Right renal cortex interstitium (tissue), 3 donors: ENCODE measurements at regions not wholly inside any gene's neighbourhood (a gene's known extent, or its start where the extent isn't known, plus 50 kb on each side); places are given as distances from the start of the nearest gene placed in this dataset.

Source experiments
- DNase-seq, 3 donors: peaks; one replicate each; pipeline ENCODE4 v3.0.0-alpha.2; 2013; ENCODE audit warnings: low read depth in 3 of 3, low spot score in 2 of 3

DNA sequence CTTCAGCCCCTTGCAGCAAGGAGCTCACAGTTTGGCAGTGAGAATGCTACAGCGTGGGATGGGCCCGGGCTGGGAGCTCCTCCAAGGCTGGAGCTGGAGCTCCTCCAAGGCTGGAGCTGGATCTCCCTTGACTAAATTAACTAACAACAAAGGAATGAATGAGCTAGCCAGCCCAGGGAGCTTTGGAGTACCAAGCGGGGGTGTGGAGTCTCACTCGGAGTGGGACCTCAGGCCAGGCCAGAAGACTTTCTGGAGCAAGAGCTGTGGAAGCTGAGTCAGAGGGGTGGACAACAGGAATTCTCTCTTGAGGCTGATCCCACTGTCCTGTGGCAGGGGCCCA, 244.7 kb upstream of the HS6ST1 start:
- no peak for DNase-seq

DNA sequence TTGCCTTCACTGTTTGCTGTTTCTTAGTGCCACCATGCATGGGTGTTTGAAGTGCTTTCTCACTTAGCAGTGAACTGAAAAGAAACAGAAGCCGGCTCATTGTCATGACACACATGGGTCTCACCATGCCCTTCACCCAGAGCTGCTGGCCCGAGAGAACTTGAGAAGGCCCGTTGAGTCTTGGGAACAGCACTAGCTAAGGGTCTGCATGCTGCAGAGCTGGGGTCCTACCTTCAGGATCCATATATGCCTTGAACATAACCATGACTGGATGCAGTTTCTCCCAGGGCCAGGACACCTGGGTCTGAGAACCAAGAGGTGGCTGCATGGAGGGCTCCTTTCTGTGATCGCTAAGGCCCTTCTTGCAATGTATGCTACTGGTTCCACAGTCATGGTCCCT, 245.5 kb upstream of the HS6ST1 start:
- DNase-seq = no peak

DNA sequence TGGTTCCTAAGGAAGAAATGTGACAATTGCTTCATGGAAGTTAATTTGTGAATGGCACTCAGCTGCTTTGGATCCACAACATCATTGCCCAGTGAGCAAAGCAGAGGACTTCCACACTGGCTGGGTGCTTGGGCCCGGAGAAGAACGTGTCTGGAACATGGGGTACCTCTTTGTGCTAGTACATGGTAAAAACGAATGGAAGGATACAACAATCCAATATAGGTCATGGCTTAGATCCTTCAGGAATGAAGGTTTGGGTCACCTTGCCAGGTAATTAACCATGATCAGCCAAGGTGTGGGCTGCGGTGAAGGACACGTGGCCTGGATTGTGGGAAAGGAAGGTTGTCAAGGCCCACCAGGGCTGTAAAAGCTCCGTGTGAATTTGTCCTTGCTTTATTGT, 245.9 kb upstream of the HS6ST1 start:
- DNase-seq = no peak

DNA sequence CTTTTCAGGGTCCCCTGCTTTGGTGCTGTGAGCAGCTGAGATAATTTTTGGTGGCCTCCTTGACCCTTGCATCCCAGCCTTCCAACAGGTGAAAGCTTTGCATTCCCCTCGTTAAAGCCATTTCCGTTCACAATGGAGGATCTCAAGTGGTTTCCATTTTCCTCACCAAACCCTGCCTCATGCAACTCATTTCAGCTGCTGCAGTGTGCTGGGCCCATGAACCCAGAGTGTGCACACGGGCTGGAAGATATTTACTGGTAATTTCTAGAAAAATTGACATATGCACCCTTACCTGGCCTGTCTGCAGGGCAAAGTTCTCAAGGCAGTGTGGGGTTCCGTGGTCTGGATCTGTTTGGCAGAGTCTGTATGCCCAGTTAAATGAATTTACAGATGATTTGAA, 246.8 kb upstream of the HS6ST1 start:
- DNase-seq = no peak

DNA sequence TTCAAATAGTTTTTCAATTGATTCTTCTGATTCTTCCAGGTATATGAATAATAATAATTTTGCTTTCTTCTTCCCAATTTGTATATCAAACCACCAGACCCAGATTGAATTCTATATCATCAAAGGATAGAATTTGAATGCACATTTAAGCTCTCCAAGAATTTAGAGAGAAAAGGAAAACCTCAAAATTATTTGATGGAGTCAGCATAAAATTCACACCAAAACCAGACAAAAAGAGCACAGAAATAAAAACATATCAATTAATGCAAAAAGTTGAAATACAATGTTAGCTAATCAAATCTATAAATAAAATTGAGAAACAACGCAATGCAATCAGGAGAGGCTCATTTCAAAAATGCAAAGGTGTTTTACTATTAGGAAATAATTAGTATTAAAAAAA, 248.0 kb upstream of the HS6ST1 start:
- DNase-seq = no peak

DNA sequence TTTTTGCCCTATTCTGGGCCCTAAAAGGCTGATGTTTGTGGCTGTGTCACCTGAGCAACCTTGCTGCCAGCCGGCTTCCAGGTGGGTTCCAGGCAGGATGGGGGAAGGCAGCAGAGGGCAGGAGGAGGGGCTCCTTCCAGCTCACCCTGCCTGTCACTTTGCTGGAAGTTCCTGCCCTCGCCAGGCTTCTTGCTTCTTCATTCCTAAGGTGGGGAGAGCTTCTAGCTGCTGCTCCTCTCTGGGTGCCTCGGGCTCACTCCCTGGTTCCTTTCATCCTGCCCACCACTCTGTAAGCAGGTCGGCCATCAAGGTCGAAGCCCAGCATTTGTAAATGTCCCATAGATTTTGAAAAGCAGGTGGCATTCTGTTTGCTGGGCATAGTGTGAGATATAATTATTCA, 249.4 kb upstream of the HS6ST1 start:
- no peak for DNase-seq

DNA sequence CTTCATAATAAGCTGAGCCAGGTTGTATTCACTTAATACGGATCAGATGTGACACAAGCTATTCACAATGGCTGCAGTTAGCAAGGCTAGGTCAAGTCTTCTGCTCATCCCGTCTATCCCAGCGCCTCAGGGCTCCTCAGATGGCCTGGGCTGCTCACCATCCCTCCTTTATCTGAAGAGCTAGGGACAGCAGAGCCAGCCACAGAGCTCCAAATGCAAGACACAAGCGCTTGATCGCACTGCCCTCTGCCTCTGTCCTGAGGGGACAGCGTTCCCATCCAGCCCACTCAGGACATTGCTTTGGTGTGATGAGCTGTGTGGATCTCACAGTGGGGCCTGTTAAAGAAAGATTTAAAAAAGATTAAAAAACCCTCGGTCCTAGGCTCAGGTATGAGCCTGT, 254.4 kb upstream of the HS6ST1 start:
- DNase-seq = no peak

DNA sequence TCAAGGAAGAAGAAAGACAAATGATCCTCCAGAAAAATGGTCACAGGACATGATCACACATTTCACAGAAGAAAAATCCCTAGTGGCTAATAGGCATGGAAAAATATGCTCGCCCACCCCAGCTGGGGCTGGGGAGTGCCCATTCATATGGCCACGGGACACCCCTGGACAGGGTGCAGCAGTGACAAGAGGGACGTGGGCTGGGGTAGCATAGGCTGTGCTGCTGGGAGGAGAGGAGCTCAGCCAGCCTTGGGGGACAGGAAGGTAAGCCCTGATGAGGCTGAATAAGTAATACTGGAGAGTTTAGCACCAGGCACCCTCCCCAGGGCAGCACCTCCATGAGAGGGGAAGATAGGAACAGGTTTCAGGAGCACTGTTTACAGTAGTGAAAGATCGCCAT, 254.9 kb upstream of the HS6ST1 start:
- no peak for DNase-seq

DNA sequence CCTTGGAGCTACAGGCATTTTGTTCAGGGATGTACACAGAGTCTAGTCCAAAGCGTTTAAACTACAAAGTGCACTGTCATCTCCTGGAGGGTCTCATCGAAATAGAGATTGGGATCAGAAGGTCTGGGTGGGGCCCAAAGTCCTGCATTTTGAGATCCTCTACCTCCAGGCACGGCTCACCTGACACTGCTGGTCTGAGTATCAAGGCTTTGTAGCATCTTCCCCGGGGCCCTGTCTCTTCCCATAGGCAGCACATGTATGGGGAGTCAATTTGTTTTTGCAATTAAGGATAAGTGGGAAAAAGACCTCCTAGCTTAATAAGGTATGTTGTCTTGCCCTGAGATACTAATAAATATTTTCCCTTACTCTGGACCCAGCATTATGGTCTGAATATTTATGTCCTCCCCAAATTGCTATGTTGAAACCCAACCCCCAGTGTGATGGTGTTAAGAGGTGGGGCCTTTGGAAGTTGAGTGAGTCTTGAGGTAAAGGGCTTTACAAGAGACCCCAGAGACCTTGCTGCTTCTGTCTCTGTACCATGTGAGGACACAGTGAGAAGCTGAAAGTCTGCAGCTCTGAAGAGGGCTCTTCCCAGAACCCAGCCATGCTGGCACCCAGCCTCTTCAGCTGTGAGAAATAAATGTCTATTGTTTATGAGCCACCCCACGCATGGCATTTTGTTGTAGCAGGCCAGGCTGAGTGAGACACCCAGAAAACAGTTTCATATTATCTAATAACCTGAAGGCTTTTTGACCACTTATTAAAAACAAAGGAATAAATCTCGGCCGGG, 258.7 kb upstream of the HS6ST1 start:
- no peak for DNase-seq

DNA sequence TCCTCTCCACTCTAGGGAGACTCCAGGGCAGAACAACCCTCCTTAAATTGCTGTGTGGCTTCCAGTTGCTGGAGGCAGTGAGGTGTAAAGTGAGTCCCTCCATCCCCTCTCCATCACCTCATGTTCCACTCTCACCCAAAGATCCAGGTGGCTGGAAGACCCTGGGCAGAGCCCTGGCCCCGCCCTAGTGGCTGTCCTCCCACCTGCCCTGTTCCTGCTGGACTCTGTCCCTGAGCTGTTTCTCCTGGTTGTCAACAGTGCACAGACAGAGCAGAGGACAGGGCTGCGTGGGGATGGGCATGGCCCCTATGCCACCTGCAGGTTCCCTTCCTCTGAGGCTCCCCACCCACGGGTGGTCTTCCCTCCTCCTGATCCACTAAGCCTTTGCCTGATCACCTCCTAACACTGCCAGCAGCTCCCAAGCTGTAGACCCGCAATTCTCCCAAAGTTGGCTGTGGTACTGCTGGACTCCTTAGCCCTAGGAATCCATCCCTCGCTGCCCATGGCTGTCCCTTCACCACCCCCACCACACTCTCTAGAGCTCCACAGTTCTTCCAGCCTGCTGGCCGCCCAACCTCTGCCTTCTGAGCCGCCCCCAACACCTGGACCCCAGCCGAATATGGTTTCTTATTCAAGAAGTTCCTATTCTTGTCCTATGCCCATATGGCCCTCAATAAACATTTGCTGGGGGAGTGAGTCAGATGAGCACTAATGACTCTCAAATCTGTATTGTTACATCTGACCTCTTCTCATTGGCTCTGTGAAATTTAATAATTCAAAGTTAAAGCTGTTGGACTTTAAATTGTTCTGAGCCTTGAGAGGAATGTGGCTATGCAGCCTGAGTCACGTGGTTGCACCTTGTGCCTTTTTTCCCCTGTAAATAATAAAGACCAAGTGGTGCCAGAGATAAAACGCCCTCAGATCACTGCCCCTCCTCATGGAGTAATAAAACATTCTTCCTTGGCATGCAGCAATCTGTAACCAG, 260.0 kb upstream of the HS6ST1 start:
- no peak for DNase-seq

DNA sequence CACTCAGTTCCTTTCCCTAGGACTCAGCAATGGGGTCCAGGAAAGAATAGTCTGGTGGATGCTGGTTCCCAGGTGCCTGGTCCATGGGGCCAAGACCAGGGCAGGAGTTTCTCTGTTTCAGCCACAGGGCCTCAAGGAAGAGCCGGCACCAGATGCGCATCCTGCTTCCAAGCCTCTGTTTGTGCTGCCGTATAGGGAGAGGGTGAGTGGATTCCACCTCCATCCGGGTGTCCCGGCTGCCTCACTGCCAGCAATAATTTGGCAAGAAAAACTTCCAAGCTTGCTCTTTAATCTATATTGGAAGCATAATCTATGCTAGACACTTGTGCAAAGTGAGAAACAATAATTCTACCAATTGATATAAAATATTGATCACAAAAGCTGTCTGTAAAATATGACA, 261.2 kb upstream of the HS6ST1 start:
- no peak for DNase-seq

DNA sequence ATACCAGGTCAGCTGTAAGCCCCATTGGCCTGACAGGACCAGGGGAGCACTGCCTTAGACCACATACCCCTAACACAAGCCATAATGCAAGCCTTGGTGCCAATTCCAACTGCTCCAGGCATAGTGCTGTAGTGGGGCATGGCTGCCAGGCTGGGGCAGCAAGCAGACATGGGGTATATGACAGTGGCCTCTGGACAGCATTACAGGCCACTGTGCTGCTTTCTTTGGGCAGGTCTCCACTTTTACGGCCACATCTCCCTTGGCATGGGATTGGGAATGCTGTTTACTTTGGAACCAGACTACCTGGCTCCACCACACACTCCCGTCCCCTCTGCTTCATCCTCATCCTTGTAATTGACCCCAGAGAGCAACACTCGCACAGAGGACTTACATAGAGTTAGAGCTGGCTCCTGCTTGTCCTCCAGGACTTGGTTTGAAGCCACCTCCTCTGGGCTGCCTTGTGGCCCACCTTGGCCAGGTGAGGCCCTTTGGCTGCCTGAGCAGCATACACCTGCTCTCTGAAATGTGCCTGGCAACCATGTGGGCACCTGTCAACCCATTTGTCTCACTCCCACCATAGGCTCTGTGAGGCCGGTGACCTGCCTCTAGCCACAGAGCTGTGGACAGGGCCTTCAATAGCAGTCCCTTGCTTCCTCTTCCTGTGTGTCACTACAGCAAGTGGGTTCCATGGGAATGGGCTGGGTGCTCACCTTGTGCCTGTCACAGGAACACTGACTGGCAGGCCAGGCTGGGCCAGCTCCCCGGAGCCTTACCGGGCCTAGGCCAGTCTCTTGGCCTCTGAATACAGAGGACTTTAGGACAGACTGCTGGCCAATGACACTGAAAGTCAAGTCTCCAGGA, 262.6 kb upstream of the HS6ST1 start:
- DNase-seq = no peak

DNA sequence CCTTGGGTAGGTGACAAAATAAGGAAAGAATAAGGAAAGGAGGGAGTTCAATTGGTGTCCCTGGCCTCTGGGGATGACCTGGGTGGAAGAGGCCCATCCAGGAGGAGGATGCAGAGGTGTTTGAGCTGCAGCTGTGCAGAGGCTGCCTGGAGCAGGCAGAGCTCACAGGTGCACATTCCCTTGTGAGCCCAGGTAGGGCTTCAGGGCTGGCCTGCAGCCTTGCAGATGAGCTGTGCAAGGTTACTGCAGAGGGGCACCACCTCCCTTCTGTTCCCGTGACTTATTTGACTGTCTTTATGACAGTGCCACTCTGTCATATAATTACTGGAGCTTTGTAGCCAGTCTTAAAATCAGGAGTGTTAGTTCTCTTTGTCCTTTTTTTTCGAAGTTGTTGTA, 263.2 kb upstream of the HS6ST1 start:
- DNase-seq = no peak

DNA sequence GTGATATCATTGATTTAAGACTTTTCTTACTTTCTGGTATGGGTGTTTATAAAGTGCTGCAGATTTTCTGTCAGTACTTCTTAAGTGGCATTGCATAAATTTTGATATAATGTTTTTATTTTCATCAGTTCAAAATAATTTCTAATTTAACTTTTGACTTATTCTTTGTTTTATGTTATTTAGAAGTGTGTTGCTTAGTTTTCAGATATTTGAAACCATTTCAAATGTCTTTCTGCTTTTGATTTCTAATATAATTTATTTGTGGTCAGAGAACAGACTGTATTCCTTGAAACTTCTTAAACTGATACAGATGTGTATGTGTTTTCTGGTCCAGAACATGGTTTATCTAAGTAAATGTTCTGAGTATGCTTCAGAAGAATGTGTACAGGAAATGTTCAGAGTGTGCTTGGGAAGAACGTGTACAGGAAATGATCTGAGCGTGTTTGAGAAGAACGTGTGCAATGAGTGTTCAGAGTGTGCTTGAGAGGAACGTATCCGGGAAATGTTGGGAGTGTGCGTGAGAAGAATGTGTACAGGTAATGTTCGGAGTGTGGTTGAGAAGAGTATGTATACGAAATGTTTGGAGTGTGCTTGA, 265.7 kb upstream of the HS6ST1 start:
- DNase-seq = no peak

DNA sequence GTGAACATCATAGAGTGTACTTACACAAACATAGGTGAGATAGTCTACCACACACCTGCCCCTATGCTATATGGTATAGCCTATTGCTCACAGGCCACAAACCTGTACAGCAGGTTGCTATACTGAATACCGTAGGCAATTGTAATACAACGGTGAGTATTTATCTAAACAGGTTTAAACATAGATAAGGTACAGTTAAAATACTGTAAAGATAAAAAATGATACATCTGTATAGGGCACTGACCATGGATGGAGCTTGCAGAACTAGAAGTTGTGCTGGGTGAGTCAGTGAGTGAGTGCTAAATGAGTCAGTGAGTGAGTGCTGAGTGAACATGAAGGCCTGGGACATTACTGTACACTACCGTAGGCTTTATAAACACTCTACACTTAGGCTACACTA, 267.0 kb upstream of the HS6ST1 start:
- DNase-seq = no peak

DNA sequence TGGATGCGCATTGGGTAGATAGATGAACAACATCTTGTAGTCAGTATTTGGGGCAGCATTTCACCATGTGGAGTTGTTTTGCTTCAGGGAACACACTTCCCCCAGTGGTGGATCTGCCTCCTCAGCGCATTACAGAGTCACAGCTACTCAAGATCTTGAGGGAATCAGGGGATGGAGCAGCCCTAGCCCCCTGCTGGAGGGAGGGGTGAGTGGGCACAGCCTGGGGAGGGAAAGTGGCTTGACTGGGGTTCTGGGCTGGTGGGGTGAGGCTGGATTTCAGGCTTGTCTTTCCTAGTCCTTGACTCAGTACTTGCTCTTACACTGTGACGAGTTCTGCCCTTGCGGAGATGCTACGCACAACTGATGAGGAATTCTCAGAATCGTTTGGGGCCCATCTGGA, 271.0 kb upstream of the HS6ST1 start:
- no peak for DNase-seq

DNA sequence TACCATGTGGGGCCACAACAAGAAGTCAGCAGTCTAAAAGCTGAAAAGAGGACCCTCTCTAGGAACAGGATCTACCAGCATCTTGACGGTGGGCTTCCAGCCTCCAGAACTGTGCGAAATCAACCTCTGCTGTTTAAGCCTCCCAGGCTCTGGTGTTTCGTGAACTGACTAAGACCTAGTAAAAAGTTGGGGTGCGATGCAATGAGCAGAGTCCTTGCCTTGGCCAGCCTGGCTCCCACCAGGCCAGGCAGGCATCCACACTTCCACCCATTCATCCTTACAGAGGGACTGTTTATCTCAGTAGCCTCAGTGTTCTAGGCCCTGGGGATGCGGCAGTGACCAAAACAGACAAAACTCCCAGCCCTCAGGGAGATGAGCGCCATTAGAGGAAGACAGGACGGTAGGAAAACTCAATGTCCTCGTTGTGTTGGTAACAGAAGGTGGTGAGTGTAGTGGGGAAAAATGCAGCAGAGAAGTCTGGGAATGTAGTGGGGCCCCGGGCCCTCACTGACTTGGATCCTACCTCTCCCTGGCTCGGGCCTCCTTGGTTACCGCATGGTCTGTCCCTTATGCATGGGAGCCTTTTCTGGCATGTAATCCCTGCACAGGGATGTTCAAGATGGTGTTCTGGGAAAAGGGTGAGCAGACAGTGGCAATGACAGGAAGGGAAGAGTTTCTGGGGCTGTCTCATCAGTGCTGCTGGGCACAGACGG, 271.8 kb upstream of the HS6ST1 start:
- DNase-seq = no peak

DNA sequence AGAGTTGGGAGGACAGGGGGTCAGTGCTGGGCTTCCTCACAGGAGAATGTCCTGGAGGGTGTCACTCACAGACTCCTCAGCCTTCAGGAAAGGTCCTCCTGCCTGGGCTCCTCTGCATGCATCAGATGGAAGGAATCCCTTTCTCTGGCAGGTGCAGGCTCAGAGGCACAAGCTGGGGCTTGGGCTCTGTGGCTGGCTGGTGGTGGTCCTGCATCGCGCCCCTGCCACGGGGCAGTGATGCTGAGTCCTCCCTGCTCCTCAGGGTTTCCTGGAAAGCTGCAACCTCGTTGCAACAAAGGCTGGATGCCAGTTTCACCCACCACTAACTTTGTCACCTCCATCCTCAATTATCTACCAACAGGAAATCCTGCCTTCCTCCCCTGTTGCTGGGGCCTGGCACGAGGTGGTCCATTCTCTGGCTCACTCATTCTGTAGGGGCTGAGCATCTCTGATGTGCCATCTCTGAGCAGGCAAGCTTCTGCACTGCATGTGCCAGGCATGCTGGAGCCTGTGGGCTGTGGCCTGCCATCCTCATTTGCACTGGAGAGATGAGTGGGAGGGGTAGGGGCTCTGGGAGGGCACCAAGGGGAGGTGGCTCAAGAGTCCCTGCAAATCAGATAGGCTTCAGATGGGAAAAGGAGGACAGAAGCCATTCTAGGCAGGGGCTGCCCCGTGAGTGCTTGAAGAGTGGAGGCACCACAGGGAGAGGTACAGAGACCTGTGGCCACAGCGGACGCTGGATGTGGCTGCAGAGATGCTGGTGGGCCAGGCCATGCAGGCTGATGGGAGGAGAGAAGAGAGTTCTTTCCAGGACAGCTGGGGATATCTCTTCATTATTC, 272.6 kb upstream of the HS6ST1 start:
- DNase-seq = no peak
